ENCODE measurements at regions not wholly inside any gene's neighbourhood (a gene's known extent, or its start where the extent isn't known, plus 50 kb on each side); places are given as distances from the start of the nearest gene placed in this dataset.

DNA sequence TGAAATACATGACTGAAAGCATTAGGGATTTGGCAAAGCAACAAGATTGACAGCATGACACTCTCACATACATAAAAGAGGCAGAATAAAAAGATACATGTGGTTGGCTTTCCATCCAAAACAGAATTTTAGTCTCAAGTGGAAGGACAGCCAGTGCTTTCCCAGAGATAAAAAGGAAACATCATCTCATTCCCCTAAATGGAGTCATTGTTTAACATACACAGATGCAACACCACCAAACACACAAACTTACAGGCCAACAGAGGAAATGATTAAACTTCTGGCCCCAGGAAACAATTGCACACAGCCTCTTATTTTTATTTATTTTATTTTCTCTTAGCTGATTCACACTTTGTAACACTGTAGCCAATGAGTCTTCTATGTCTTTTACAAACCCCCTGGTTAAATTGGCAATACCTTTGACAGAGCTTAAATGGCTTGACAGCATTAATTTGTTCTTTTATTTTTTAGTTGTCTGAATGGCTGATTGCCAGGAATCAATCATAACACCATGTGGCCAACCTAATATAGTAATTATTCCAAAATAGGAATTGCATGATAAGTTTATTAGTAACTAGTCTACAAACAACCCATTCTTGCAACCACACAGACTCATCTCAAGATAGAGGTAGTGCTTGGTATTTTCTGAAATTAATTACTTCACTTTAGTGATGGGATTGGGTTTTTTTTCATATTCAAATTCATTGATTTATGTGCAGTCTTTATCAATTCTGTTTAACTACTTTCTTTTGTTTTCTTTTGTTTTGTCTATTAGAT, 190.5 kb downstream of the RND3 start:
- Histone ChIP-seq H3K4me3 (ENCODE audit: low read length) (no peak overlapping the region), H3K9ac (ENCODE audit: low read length) (no peak overlapping the region), H3K27me3 (ENCODE audit: control insufficient read depth, insufficient read depth, low read length) (no peaks in the 10 kb centered on the region), H3K36me3 (ENCODE audit: control insufficient read depth, insufficient read depth, low read length) (no peaks in the 10 kb centered on the region), H3K27ac (ENCODE audit: low read depth, low read length) (no peak overlapping the region), H3K4me1 (ENCODE audit: control insufficient read depth, insufficient read depth, low read length) (no peaks in the 10 kb centered on the region)

DNA sequence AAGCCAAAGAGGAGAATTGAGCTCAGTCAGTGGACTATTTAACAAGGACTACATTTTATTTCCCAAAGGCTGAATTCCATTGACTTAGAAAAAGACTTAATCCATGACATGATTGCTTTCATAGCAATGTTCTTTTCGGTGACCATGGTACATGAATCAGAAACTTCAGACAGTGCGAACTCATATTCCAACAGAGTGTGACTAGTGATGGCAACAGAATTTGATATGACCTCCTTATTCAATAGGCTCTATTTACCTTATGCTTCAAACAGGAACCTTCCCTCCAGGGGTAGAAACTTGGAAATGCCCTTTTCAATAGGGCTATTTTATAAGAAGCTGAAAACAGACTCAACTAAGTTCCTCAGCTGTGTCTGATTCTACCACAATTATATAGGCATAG, 191.9 kb downstream of the RND3 start:
- Histone ChIP-seq H3K4me3 (ENCODE audit: low read length) (no peak overlapping the region), H3K4me1 (ENCODE audit: control insufficient read depth, insufficient read depth, low read length) (no peaks in the 10 kb centered on the region), H3K9ac (ENCODE audit: low read length) (no peak overlapping the region), H3K27ac (ENCODE audit: low read depth, low read length) (no peak overlapping the region), H3K36me3 (ENCODE audit: control insufficient read depth, insufficient read depth, low read length) (no peaks in the 10 kb centered on the region), H3K27me3 (ENCODE audit: control insufficient read depth, insufficient read depth, low read length) (no peaks in the 10 kb centered on the region)

DNA sequence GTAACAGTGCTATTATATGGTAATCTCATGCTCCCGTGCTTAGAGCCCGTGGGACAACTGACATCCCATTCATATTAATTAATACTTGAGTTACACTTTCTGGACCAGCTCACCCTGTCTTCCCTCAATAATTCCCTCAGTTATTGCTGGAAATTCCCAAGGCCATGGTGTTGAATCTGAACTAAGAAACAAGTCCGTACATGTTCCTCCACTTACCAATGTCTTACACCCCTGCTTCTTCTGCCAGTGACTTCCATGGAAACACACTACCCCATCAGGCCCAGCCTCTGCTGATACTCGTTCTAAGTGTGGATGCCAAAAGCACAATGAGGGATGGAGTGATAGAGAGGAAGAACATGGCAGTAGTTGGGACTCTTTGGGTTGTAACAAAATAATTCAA, 193.7 kb downstream of the RND3 start:
- H3K27me3 ChIP-seq (ENCODE audit: control insufficient read depth, insufficient read depth, low read length): no peaks in the 10 kb centered on the region
- H3K27ac ChIP-seq (ENCODE audit: low read depth, low read length): no peak overlapping the region
- no peak overlapping the region for H3K9ac ChIP-seq (ENCODE audit: low read length)
- H3K36me3 ChIP-seq (ENCODE audit: control insufficient read depth, insufficient read depth, low read length): no peaks in the 10 kb centered on the region
- H3K4me1 ChIP-seq (ENCODE audit: control insufficient read depth, insufficient read depth, low read length): no peaks in the 10 kb centered on the region
- H3K4me3 ChIP-seq (ENCODE audit: low read length): no peak overlapping the region

DNA sequence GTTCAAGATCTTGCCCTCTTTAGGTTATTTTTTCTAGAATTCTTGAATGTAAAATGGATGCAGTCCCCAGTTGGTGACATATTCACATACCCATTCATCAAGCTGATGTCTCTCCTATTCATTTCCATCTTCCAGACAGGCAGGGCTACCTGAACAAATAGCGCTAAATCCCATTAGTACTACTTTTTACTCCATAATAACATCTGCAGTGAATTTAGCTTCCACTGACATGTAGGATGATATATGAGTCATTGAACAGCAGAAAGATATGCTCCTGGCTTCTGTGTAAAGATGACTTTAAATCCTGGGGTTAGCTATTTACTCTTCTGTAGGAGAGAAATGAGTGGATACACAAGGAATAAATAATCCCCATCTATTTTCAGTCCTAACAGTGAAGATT, 194.7 kb downstream of the RND3 start:
- Histone ChIP-seq H3K4me3 (ENCODE audit: low read length) (no peak overlapping the region), H3K36me3 (ENCODE audit: control insufficient read depth, insufficient read depth, low read length) (no peaks in the 10 kb centered on the region), H3K4me1 (ENCODE audit: control insufficient read depth, insufficient read depth, low read length) (no peaks in the 10 kb centered on the region), H3K27ac (ENCODE audit: low read depth, low read length) (no peak overlapping the region), H3K9ac (ENCODE audit: low read length) (no peak overlapping the region), H3K27me3 (ENCODE audit: control insufficient read depth, insufficient read depth, low read length) (no peaks in the 10 kb centered on the region)

DNA sequence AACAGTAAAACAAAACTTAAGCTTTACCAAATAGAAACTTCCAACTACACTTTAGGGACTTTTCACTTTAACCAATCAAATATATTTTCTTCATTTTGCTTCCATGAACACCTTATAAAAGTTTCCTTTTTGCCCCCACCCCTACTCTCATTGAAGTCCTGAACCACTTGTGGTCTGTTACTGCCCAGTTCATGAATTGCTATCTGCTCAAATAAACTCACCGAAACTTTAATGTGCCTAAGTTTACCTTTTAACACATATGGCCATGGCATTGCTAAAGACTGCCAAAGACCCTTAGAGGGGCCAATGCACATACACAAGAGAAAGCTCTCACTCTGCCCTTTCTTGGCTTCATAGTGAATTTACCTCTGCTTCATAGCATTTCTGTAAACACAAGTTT, 195.3 kb downstream of the RND3 start:
- no peak overlapping the region for H3K9ac ChIP-seq (ENCODE audit: low read length)
- no peak overlapping the region for H3K27ac ChIP-seq (ENCODE audit: low read depth, low read length)
- H3K27me3 ChIP-seq (ENCODE audit: control insufficient read depth, insufficient read depth, low read length): no peaks in the 10 kb centered on the region
- no peaks in the 10 kb centered on the region for H3K36me3 ChIP-seq (ENCODE audit: control insufficient read depth, insufficient read depth, low read length)
- H3K4me3 ChIP-seq (ENCODE audit: low read length): no peak overlapping the region
- no peaks in the 10 kb centered on the region for H3K4me1 ChIP-seq (ENCODE audit: control insufficient read depth, insufficient read depth, low read length)

DNA sequence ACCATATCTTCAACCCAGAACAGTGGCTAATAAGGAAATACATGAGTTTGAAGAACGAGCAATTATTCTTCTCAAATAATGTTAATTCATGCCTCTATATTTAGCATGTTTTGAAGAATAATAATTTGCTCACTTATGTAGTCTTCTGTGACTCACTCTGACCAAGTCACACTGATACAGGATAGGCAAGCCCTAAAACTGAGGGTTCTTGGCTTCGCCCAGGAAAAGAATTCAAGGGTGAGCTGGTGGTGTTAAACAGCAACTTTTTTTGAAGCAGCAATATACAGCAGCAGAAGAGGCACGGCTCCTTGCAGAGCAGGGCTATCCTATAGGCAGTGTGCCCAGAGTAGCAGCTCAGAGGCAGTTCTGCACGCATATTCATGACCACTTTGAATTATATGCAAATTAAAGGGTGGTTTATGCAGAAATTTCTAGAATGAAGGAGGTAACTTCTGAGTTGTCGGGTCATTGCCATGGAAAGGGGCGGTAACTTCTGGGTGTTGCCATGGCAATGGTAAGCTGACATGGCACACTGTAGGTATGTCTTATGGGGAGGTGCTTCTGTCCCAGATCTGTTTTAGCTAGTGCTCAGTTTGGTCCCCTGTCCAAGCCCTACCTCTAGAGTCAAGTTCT, 200.6 kb downstream of the RND3 start:
- no peak overlapping the region for H3K9ac ChIP-seq (ENCODE audit: low read length)
- H3K4me1 ChIP-seq (ENCODE audit: control insufficient read depth, insufficient read depth, low read length): no peaks in the 10 kb centered on the region
- no peaks in the 10 kb centered on the region for H3K27me3 ChIP-seq (ENCODE audit: control insufficient read depth, insufficient read depth, low read length)
- no peak overlapping the region for H3K27ac ChIP-seq (ENCODE audit: low read depth, low read length)
- no peak overlapping the region for H3K4me3 ChIP-seq (ENCODE audit: low read length)
- no peaks in the 10 kb centered on the region for H3K36me3 ChIP-seq (ENCODE audit: control insufficient read depth, insufficient read depth, low read length)

DNA sequence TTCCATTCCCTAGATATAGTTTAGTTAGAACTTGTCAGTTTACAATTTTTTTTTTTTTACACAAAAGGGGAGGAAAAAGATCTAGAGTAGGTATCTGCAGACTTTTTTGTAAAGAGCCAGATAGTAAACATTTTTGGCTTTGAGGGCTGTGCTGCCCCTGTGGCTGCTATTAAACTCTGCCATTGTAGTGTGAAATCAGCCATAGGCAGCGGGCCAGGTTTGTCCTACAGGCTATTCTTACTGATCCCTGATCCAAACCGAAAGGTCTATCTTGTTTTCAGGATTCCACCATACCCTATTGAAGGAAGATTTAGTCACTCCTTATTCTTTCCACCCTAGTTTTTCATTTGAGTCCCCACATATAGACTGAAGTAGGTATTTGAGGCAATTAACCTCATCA, 203.4 kb downstream of the RND3 start:
- H3K27me3 ChIP-seq (ENCODE audit: control insufficient read depth, insufficient read depth, low read length): no peaks in the 10 kb centered on the region

DNA sequence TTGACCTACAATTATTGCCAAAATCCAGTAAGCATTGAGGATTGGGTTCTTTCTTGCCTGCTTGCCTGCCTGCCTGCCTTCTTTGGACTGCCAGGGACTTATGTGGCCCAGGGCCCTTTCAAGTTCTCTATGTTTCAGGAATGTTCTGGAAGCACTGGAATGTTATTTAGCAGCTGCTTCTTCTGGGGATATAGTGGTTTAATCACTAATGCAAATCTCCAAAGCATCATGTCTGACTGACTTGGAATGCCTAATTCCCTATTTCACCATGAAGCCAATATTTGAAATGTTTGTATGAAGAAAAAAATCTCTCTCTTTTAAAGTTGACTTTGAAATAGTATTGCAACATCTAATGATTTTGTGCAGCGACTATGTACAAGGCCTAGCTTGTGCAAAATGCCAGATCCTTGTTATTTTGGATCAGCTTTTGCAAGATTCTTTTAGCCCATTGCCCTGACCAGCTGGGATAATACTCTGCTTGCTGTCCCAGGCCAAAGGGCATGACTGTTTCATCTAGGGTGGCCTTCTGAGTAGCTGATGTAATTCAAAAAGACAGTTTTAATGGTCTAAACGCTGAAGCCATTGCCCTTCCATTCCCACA, 204.6 kb downstream of the RND3 start:
- H3K27ac ChIP-seq (ENCODE audit: low read depth, low read length): no peak overlapping the region
- H3K4me1 ChIP-seq (ENCODE audit: control insufficient read depth, insufficient read depth, low read length): no peaks in the 10 kb centered on the region

More for the DNA sequence above, 203.4 kb downstream of the RND3 start:
- H3K4me3 ChIP-seq (ENCODE audit: low read length): no peak overlapping the region
- no peaks in the 10 kb centered on the region for H3K4me1 ChIP-seq (ENCODE audit: control insufficient read depth, insufficient read depth, low read length)
- no peaks in the 10 kb centered on the region for H3K36me3 ChIP-seq (ENCODE audit: control insufficient read depth, insufficient read depth, low read length)
- H3K9ac ChIP-seq (ENCODE audit: low read length): no peak overlapping the region
- H3K27ac ChIP-seq (ENCODE audit: low read depth, low read length): no peak overlapping the region

DNA sequence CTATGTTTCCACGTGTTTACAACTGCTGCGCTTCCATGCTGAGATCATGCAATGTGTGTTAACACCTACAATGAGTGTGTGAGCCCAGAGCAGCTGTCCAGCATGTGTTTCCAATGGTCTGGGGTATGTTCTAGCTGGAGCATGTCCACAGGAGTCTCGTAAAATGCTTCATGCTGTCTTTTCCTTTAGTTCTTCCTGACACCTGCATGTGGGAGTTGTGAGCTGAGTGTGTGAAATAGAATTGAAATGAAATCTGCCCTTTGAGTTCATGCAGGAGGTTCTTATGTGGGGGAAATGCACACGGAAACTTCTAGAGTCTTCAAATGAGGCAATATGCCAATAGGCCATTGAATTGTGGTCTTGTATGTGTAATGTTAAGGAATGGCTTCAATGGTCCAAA, 205.1 kb downstream of the RND3 start:
- H3K36me3 ChIP-seq (ENCODE audit: control insufficient read depth, insufficient read depth, low read length): no peaks in the 10 kb centered on the region
- H3K27ac ChIP-seq (ENCODE audit: low read depth, low read length): no peak overlapping the region
- no peak overlapping the region for H3K4me3 ChIP-seq (ENCODE audit: low read length)
- H3K9ac ChIP-seq (ENCODE audit: low read length): no peak overlapping the region
- H3K27me3 ChIP-seq (ENCODE audit: control insufficient read depth, insufficient read depth, low read length): no peaks in the 10 kb centered on the region
- no peaks in the 10 kb centered on the region for H3K4me1 ChIP-seq (ENCODE audit: control insufficient read depth, insufficient read depth, low read length)

More for the DNA sequence above, 204.6 kb downstream of the RND3 start:
- Histone ChIP-seq H3K4me3 (ENCODE audit: low read length) (no peak overlapping the region), H3K36me3 (ENCODE audit: control insufficient read depth, insufficient read depth, low read length) (no peaks in the 10 kb centered on the region), H3K9ac (ENCODE audit: low read length) (no peak overlapping the region), H3K27me3 (ENCODE audit: control insufficient read depth, insufficient read depth, low read length) (no peaks in the 10 kb centered on the region)

DNA sequence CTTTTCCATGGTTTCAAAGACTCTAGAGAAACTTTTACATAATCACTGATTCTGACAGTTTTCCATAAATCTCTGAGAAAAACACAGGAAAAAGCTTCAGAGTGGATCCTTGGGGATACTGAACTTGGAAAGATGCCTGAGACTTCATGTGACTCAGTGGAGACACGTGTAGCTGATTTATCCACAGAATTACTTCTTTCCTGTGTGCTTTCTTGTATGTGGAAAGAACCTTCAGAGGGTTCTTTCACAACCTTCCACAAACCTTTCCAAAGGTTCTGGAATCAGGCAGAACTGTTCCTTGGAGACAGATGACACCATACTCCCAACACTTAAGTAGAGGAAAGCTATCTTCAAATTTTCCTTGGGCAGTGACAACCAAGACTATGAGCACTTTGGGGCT, 207.2 kb downstream of the RND3 start:
- H3K36me3 ChIP-seq (ENCODE audit: control insufficient read depth, insufficient read depth, low read length): no peaks in the 10 kb centered on the region
- no peak overlapping the region for H3K4me3 ChIP-seq (ENCODE audit: low read length)
- no peak overlapping the region for H3K9ac ChIP-seq (ENCODE audit: low read length)
- H3K27me3 ChIP-seq (ENCODE audit: control insufficient read depth, insufficient read depth, low read length): no peaks in the 10 kb centered on the region
- H3K4me1 ChIP-seq (ENCODE audit: control insufficient read depth, insufficient read depth, low read length): no peaks in the 10 kb centered on the region
- no peak overlapping the region for H3K27ac ChIP-seq (ENCODE audit: low read depth, low read length)

DNA sequence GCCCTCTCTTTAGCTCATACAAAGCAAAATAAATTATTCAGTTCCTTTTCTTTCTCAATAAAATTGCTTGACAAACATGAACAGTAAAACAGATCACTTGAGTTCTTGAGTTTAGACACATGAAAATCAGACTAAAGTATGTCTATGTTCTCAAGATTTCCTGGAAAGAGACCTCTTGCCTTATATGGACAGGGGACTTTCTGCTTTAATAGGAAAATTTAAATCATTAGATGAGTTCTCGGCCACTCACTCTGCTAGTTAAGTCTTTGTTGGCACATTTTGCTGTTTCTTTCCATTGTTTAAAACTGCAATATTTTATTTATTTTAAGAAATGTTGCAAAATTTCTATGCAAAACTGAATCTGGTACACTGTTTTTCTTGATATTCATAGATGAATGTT, 207.8 kb downstream of the RND3 start:
- H3K4me1 ChIP-seq (ENCODE audit: control insufficient read depth, insufficient read depth, low read length): no peaks in the 10 kb centered on the region
- H3K27ac ChIP-seq (ENCODE audit: low read depth, low read length): no peak overlapping the region
- H3K27me3 ChIP-seq (ENCODE audit: control insufficient read depth, insufficient read depth, low read length): no peaks in the 10 kb centered on the region
- no peaks in the 10 kb centered on the region for H3K36me3 ChIP-seq (ENCODE audit: control insufficient read depth, insufficient read depth, low read length)
- no peak overlapping the region for H3K9ac ChIP-seq (ENCODE audit: low read length)
- H3K4me3 ChIP-seq (ENCODE audit: low read length): no peak overlapping the region

DNA sequence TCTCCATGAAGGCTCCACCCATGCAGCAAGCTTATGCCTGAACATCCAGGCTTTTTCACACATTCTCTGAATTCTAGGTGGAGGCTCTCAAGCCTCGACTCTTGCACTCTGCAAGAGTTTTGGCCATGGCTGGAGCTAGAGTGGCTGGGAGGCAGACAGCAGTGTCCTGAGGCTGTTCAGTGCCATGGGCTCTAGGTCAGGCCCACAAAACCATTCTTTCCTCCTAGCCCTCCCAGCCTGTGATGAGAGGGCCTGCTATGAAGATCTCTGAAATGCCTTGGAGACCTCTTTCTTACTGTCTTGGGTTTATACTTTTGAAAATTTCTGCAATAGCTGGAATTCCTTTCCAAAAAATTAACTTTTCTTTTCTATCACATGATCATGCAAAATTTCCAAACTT, 210.7 kb downstream of the RND3 start:
- Histone ChIP-seq H3K36me3 (ENCODE audit: control insufficient read depth, insufficient read depth, low read length) (no peaks in the 10 kb centered on the region), H3K9ac (ENCODE audit: low read length) (no peak overlapping the region), H3K27ac (ENCODE audit: low read depth, low read length) (no peak overlapping the region), H3K4me3 (ENCODE audit: low read length) (no peak overlapping the region), H3K4me1 (ENCODE audit: control insufficient read depth, insufficient read depth, low read length) (no peaks in the 10 kb centered on the region), H3K27me3 (ENCODE audit: control insufficient read depth, insufficient read depth, low read length) (no peaks in the 10 kb centered on the region)

DNA sequence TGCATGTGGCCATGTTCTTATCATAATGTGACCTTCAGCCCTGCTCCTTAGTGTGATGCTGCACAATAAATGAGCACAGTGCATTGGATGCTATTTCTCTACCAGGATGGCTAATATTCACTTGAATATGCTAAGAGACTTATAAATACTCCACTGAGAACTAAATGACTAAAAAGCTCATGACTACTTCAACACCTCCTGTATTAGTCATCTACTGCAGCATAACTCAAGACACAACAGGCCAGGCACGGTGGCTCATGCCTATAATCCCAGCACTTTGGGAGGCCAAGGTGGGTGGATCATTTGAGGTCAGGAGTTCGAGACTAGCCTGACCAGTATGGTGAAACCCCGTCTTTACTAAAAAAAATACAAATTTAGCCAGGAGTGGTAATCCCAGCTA, 213.4 kb downstream of the RND3 start:
- Histone ChIP-seq H3K27me3 (ENCODE audit: control insufficient read depth, insufficient read depth, low read length) (no peaks in the 10 kb centered on the region), H3K27ac (ENCODE audit: low read depth, low read length) (no peak overlapping the region), H3K4me3 (ENCODE audit: low read length) (no peak overlapping the region), H3K9ac (ENCODE audit: low read length) (no peak overlapping the region), H3K4me1 (ENCODE audit: control insufficient read depth, insufficient read depth, low read length) (no peaks in the 10 kb centered on the region), H3K36me3 (ENCODE audit: control insufficient read depth, insufficient read depth, low read length) (no peaks in the 10 kb centered on the region)

All from rectal smooth muscle tissue (tissue), 1 donor.